ENCODE measurements at regions not wholly inside any gene's neighbourhood (a gene's known extent, or its start where the extent isn't known, plus 50 kb on each side); places are given as distances from the start of the nearest gene placed in this dataset.
"Not testable (repeated sequence)": the region's sequence is repeated elsewhere in the genome, so short reads cannot be mapped to it uniquely, and the experiment has no call there.

- no peak for DNase-seq (ENCODE audit: low read depth)
Observed at GRCh38 chr12:42919691-42920090, 330.1 kb upstream of the PRICKLE1 start.

GRCh38 chr12:42918443-42918842 lies 328.9 kb upstream of the PRICKLE1 start:
- no peak for DNase-seq (ENCODE audit: low read depth)

GRCh38 chr12:42916143-42916542 lies 326.6 kb upstream of the PRICKLE1 start:
- DNase-seq (ENCODE audit: low read depth), result no peak

- no peak for DNase-seq (ENCODE audit: low read depth)
Observed at GRCh38 chr12:42915426-42915825, 325.9 kb upstream of the PRICKLE1 start.

- DNase-seq (ENCODE audit: low read depth), result no peak
Observed at GRCh38 chr12:42912367-42912766, 322.8 kb upstream of the PRICKLE1 start.

- no peak for DNase-seq (ENCODE audit: low read depth)
Observed at GRCh38 chr12:42910656-42911055, 321.1 kb upstream of the PRICKLE1 start.

GRCh38 chr12:42908712-42909111 lies 319.2 kb upstream of the PRICKLE1 start:
- no peak for DNase-seq (ENCODE audit: low read depth)

- not testable (repeated sequence) for DNase-seq (ENCODE audit: low read depth)
Observed at GRCh38 chr12:42906801-42907200, 317.3 kb upstream of the PRICKLE1 start.

- no peak for DNase-seq (ENCODE audit: low read depth)
Observed at GRCh38 chr12:42905419-42905705, 315.8 kb upstream of the PRICKLE1 start.

- no peak for DNase-seq (ENCODE audit: low read depth)
Observed at GRCh38 chr12:42904683-42905418, 315.3 kb upstream of the PRICKLE1 start.

- DNase-seq (ENCODE audit: low read depth), result no peak
Observed at GRCh38 chr12:42903736-42904135, 314.2 kb upstream of the PRICKLE1 start.

GRCh38 chr12:42902001-42902400 lies 312.5 kb upstream of the PRICKLE1 start:
- no peak for DNase-seq (ENCODE audit: low read depth)

GRCh38 chr12:42893803-42894202 lies 304.3 kb upstream of the PRICKLE1 start:
- DNase-seq (ENCODE audit: low read depth), result no peak

GRCh38 chr12:42892702-42893551 lies 303.4 kb upstream of the PRICKLE1 start:
- DNase-seq (ENCODE audit: low read depth), result no peak

GRCh38 chr12:42887657-42888056 lies 298.1 kb upstream of the PRICKLE1 start:
- no peak for DNase-seq (ENCODE audit: low read depth)

GRCh38 chr12:42886160-42886559 lies 296.6 kb upstream of the PRICKLE1 start:
- DNase-seq (ENCODE audit: low read depth), result no peak

- no peak for DNase-seq (ENCODE audit: low read depth)
Observed at GRCh38 chr12:42885677-42886076, 296.1 kb upstream of the PRICKLE1 start.

GRCh38 chr12:42884116-42884515 lies 294.6 kb upstream of the PRICKLE1 start:
- DNase-seq (ENCODE audit: low read depth), result no peak

- DNase-seq (ENCODE audit: low read depth), result no peak
Observed at GRCh38 chr12:42873401-42873800, 283.9 kb upstream of the PRICKLE1 start.

- DNase-seq (ENCODE audit: low read depth), result no peak
Observed at GRCh38 chr12:42871816-42872215, 282.3 kb upstream of the PRICKLE1 start.

GRCh38 chr12:42868291-42868690 lies 278.7 kb upstream of the PRICKLE1 start:
- DNase-seq (ENCODE audit: low read depth), result no peak

GRCh38 chr12:42865282-42865681 lies 275.7 kb upstream of the PRICKLE1 start:
- DNase-seq (ENCODE audit: low read depth), result no peak

GRCh38 chr12:42862055-42862454 lies 272.5 kb upstream of the PRICKLE1 start:
- DNase-seq (ENCODE audit: low read depth), result no peak

GRCh38 chr12:42860331-42860730 lies 270.8 kb upstream of the PRICKLE1 start:
- DNase-seq (ENCODE audit: low read depth), result not testable (repeated sequence)
